ENCODE measurements at regions not wholly inside any gene's neighbourhood (a gene's known extent, or its start where the extent isn't known, plus 50 kb on each side); places are given as distances from the start of the nearest gene placed in this dataset.

- TF ChIP-seq REST (IDR thresholded peaks at IDR 0.05; ENCODE audit: low read depth) = no peak
Observed at GRCh38 chr7:27299861-27300260, 57.3 kb downstream of the EVX1 start.

GRCh38 chr7:27300421-27300820, 57.8 kb downstream of the EVX1 start:
- no peak for TF ChIP-seq EP300 (IDR thresholded peaks at IDR 0.05; ENCODE audit: borderline replicate concordance)
- no peak for TF ChIP-seq MAX (IDR thresholded peaks at IDR 0.05)
- no peak for TF ChIP-seq ZBTB7A (IDR thresholded peaks at IDR 0.05; ENCODE audit: low read depth)
- no peak for TF ChIP-seq CEBPB (IDR thresholded peaks at IDR 0.05)
- TF ChIP-seq RAD21 (IDR thresholded peaks at IDR 0.05; ENCODE audit: low read depth) = no peak
- no peak for TF ChIP-seq FOXM1 (IDR thresholded peaks at IDR 0.05; ENCODE audit: borderline replicate concordance, low read depth)
- no peak for TF ChIP-seq TCF12 (IDR thresholded peaks at IDR 0.05; ENCODE audit: low read depth)
- TF ChIP-seq TEAD4 (IDR thresholded peaks at IDR 0.05) = no peak
- no peak for TF ChIP-seq USF1 (IDR thresholded peaks at IDR 0.05)
- TF ChIP-seq CREB1 (IDR thresholded peaks at IDR 0.05; ENCODE audit: low read depth) = no peak
- no peak for TF ChIP-seq NFIC (IDR thresholded peaks at IDR 0.05)
- no peak for TF ChIP-seq EGR1 (IDR thresholded peaks at IDR 0.05)
- no peak for TF ChIP-seq REST (IDR thresholded peaks at IDR 0.05; ENCODE audit: low read depth)
- no peak for TF ChIP-seq TAF1 (IDR thresholded peaks at IDR 0.05; ENCODE audit: low read depth)
- no peak for TF ChIP-seq YY1 (IDR thresholded peaks at IDR 0.05; ENCODE audit: low read depth)

GRCh38 chr7:27302590-27302989, 60.0 kb downstream of the EVX1 start:
- TF ChIP-seq RAD21 (IDR thresholded peaks at IDR 0.05; ENCODE audit: low read depth) = no peak
- TF ChIP-seq TCF12 (IDR thresholded peaks at IDR 0.05; ENCODE audit: low read depth) = no peak
- TF ChIP-seq ZBTB7A (IDR thresholded peaks at IDR 0.05; ENCODE audit: low read depth) = no peak
- TF ChIP-seq TAF1 (IDR thresholded peaks at IDR 0.05; ENCODE audit: low read depth) = no peak
- TF ChIP-seq EGR1 (IDR thresholded peaks at IDR 0.05) = no peak
- no peak for TF ChIP-seq TEAD4 (IDR thresholded peaks at IDR 0.05)
- TF ChIP-seq EP300 (IDR thresholded peaks at IDR 0.05; ENCODE audit: borderline replicate concordance) = no peak
- no peak for TF ChIP-seq NFIC (IDR thresholded peaks at IDR 0.05)
- TF ChIP-seq CEBPB (IDR thresholded peaks at IDR 0.05) = no peak
- no peak for TF ChIP-seq REST (IDR thresholded peaks at IDR 0.05; ENCODE audit: low read depth)
- no peak for TF ChIP-seq FOXM1 (IDR thresholded peaks at IDR 0.05; ENCODE audit: borderline replicate concordance, low read depth)
- no peak for TF ChIP-seq USF1 (IDR thresholded peaks at IDR 0.05)
- TF ChIP-seq YY1 (IDR thresholded peaks at IDR 0.05; ENCODE audit: low read depth) = no peak
- TF ChIP-seq MAX (IDR thresholded peaks at IDR 0.05) = no peak
- no peak for TF ChIP-seq CREB1 (IDR thresholded peaks at IDR 0.05; ENCODE audit: low read depth)

- TF ChIP-seq REST (IDR thresholded peaks at IDR 0.05; ENCODE audit: low read depth) (no peak), TEAD4 (IDR thresholded peaks at IDR 0.05) (no peak), FOXM1 (IDR thresholded peaks at IDR 0.05; ENCODE audit: borderline replicate concordance, low read depth) (no peak)
Observed at GRCh38 chr7:27303026-27303425, 60.4 kb downstream of the EVX1 start.
